GM18858 (cell line): ENCODE measurements at regions not wholly inside any gene's neighbourhood (a gene's known extent, or its start where the extent isn't known, plus 50 kb on each side); places are given as distances from the start of the nearest gene placed in this dataset.

Source experiments
- ATAC-seq: cut with Tn5 transposase; IDR thresholded peaks from one replicate; pipeline ENCODE4 v1.9.1; 2021; ENCODE audit not compliant: unreplicated experiment

DNA sequence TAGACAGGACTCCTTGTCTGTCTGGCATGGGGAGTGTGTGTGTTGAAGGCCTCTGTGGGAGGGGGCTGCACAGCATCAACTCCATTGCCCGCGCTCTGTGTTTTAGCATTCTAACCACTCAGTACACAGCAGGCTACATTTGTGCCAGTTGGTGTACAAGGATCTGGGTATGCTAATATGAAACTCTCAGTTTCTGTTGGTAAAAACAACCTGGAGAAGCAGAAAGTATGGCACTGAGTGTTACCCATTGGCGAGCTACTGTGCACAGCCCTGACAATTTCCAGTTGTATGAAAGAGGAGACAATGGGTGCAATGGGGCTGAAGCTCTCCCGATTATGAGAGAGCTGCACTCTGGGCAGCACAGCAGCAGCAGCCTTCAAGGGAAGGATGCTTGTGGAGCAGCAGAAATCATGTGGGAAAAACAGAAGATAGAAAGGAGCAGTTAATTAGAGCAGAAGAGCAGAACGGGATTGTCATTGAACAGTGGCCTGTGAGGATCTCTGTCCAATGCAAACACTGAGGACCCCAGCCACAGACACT lies 443.6 kb downstream of the CBLN2 start:
- ATAC-seq = no peak

DNA sequence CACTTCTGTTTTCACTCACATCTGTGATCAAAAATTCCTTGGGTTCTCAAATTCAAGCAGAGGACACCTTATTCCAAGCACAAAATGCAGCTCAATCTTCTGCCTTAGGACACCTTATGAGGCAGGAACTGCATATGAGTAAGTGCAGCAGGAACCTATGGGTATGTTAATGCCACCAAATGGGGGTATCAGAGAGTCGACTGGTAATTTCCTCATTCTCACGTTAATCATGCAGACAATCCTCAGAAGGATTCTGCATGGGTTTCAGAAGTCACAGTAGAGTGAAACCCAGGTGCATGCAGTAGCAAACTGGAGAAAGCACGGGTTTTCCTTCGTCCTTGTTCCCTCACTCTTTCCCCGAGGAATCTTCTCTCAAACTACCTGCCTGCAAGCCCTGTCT lies 452.8 kb downstream of the CBLN2 start:
- ATAC-seq = no peak

GRCh38 chr18:72089432-72089831 lies 454.7 kb downstream of the CBLN2 start:
- peak; percentile 33 for ATAC-seq

DNA sequence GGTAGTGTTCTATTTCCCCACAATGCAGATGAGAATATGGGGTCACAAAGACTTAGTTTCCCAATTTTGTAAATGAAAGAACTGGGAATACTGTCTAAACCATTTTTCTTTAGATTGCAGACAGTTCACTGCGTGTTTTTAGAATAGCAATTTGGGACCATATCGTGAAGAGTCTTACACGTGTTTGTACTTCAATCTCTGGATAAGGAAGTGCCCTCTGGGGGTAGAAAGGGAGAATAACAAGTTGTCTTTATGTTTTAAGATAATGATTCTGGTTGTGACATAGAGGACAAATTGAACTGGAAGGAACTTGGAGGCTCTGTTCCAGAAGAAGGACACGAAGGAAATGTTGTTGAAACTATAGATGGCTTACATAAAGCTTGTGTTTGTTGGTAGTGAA lies 457.7 kb downstream of the CBLN2 start:
- no peak for ATAC-seq

- ATAC-seq = no peak
These were observed 469.1 kb downstream of the CBLN2 start for GRCh38 chr18:72075040-72075439.

DNA sequence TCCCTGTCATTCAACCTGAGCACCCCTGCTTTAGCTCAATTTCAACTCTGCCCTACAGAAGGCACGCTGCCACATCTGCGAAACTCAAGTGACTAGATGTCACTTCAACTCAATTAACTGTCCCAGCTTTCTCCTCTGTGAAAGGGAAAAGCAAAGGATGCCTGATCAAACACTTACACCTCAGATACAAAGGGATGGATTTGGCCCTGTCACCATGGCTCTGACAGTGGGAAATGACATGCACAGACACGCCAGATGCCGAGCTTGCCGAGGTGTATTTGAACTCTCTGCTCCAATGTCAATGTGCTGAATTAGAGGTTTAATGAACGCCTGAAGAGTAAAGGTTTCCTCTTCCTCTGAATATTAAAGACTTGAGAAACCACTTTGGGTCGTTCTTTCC lies 481.1 kb downstream of the CBLN2 start:
- no peak for ATAC-seq

- no peak for ATAC-seq
These were observed 485.3 kb downstream of the CBLN2 start for GRCh38 chr18:72058851-72059250.

GRCh38 chr18:72056171-72056570 lies 488.0 kb downstream of the CBLN2 start:
- ATAC-seq = no peak

GRCh38 chr18:72041313-72042032 lies 502.7 kb downstream of the CBLN2 start:
- no peak for ATAC-seq

- no peak for ATAC-seq
These were observed 530.7 kb downstream of the CBLN2 start for GRCh38 chr18:72013427-72013850.

DNA sequence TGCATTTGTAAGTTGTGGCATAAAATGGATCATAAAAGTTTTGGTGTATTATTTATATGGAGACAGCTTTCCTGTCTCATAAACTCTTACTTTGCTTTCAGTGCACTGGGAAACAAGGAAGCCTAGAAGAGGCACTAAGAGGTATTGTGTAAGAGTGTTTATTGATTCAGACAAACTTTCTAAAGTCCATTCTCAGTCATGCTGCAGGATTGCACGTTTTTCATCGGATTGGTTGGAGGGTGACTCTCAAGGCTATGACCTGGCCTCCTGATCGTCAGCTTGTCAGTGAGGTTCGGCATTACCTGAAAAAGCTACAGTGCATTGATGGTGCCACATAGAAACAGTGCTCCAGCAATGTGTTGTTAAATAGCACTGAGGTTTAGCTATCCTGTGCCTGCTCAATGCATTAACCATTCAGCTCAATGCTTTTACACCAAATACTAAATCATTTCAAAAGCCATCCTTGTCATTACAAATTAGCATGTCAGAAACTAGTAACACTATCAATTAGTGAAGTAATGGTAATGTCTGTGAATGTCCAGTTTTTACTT lies 545.5 kb downstream of the CBLN2 start:
- no peak for ATAC-seq

- no peak for ATAC-seq
These were observed 548.2 kb downstream of the CBLN2 start for GRCh38 chr18:71995904-71996465.

- ATAC-seq = no peak
These were observed 549.9 kb downstream of the CBLN2 start for GRCh38 chr18:71994273-71994672.

GRCh38 chr18:71989616-71990015 lies 554.5 kb downstream of the CBLN2 start:
- ATAC-seq = no peak

GRCh38 chr18:71986351-71987050 lies 557.6 kb downstream of the CBLN2 start:
- no peak for ATAC-seq

- ATAC-seq = no peak
These were observed 567.4 kb downstream of the CBLN2 start for GRCh38 chr18:71976744-71977143.

- no peak for ATAC-seq
These were observed 577.4 kb downstream of the CBLN2 start for GRCh38 chr18:71966791-71967190.

GRCh38 chr18:71958605-71959004 lies 585.5 kb downstream of the CBLN2 start:
- ATAC-seq = no peak

DNA sequence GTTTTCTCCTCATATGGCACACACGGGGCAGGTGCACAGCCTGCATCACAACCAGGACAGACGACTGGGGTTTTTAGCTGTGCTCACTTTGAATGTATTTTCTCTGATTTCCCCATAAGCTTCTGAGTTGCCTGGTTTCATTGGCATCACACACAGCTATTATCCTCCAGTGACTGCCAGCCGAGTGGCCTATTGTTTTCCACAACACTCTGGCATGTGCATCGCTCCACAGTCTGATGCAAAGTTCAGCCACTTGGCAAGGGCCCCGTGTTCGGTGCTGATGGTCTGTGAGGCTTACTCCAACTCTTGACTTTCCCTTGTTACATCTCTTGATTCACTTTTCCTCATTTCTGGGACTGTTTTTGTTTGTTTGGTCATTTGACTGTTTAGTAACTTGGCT lies 593.1 kb downstream of the CBLN2 start:
- ATAC-seq = no peak

GRCh38 chr18:71942433-71942832 lies 601.7 kb downstream of the CBLN2 start:
- ATAC-seq = no peak

GRCh38 chr18:71939483-71939882 lies 604.7 kb downstream of the CBLN2 start:
- no peak for ATAC-seq

- no peak for ATAC-seq
These were observed 607.4 kb downstream of the CBLN2 start for GRCh38 chr18:71936744-71937143.
